HEK293 (cell line): ENCODE measurements at regions not wholly inside any gene's neighbourhood (a gene's known extent, or its start where the extent isn't known, plus 50 kb on each side); places are given as distances from the start of the nearest gene placed in this dataset.

ENCODE experiments used
- CTCF ChIA-PET: fragments of 350-600 bp; formaldehyde crosslinking; extraction: SDS; loops from one replicate; lab custom pipeline; 2021; ENCODE audit warnings: antibody characterized with exemption; lab: Yijun Ruan, JAX
- POLR2A ChIA-PET: fragments of 300-600 bp; formaldehyde crosslinking; extraction: SDS; loops from one replicate; lab custom pipeline; 2020; ENCODE audit warnings: antibody characterized with exemption, inconsistent platforms; lab: Yijun Ruan, JAX
- H3K27ac ChIP-seq: fragments of 200-500 bp; sonication (Bioruptor generic); 2 replicates; pipeline ENCODE4 v1.5.1; 2014; ENCODE audit warnings: low read depth, low read length, control low read depth, inconsistent platforms; ENCODE audit errors: extremely low read depth
- H3K36me3 ChIP-seq, 2 experiments: fragments of 200-500 bp in 1 of 2; sonication (Bioruptor generic) in 1 of 2; 1 replicate in 1 of 2; 2 replicates in 1 of 2; pipeline ENCODE4 v1.5.1; 2014 to 2017; ENCODE audit warnings: inconsistent platforms in 2 of 2, low read length in 2 of 2; ENCODE audit not compliant: control insufficient read depth in 2 of 2, insufficient read depth in 1 of 2
- H3K4me1 ChIP-seq: fragments of 200-500 bp; sonication (Bioruptor generic); 2 replicates; pipeline ENCODE4 v1.5.1; 2014; ENCODE audit warnings: mild to moderate bottlenecking, low read length, inconsistent platforms; ENCODE audit not compliant: control insufficient read depth, insufficient read depth
- H3K4me3 ChIP-seq: 2 replicates; pipeline ENCODE4 v1.5.1; 2011; ENCODE audit warnings: low read depth, mild to moderate bottlenecking, control low read depth, low read length, moderate library complexity
- H3K9me3 ChIP-seq: fragments of 200-500 bp; sonication (Bioruptor generic); 2 replicates; pipeline ENCODE4 v1.5.1; 2014; ENCODE audit warnings: low read depth, low read length, inconsistent platforms; ENCODE audit not compliant: control insufficient read depth, insufficient read depth
- CTCF ChIP-seq: fragments of 450-650 bp; formaldehyde crosslinking; IDR thresholded peaks from 2 replicates; pipeline ENCODE4 v1.5.1; 2016; ENCODE audit warnings: missing biosample characterization, missing genetic modification characterization
- KLF16 ChIP-seq: fragments of 450-650 bp; formaldehyde crosslinking; IDR thresholded peaks from 2 replicates; pipeline ENCODE4 v1.5.1; 2017; ENCODE audit warnings: missing biosample characterization, missing genetic modification characterization
- MZF1 ChIP-seq: fragments of 450-650 bp; formaldehyde crosslinking; IDR thresholded peaks from 2 replicates; pipeline ENCODE4 v1.5.1; 2017; ENCODE audit warnings: missing biosample characterization, missing genetic modification characterization, borderline replicate concordance
- OSR2 ChIP-seq: fragments of 450-650 bp; formaldehyde crosslinking; IDR thresholded peaks from 2 replicates; pipeline ENCODE4 v1.5.1; 2016; ENCODE audit warnings: missing biosample characterization, missing genetic modification characterization
- SETDB1 ChIP-seq: IDR thresholded peaks from one replicate; pipeline ENCODE4 v1.6.1; 2017; ENCODE audit warnings: mild to moderate bottlenecking, low read length, moderate library complexity, mixed read lengths; ENCODE audit not compliant: insufficient read length
- ZBTB17 ChIP-seq: fragments of 450-650 bp; formaldehyde crosslinking; IDR thresholded peaks from 2 replicates; pipeline ENCODE4 v1.5.1; 2016; ENCODE audit warnings: missing biosample characterization, missing genetic modification characterization
- ZBTB44 ChIP-seq: fragments of 450-650 bp; IDR thresholded peaks from 2 replicates; pipeline ENCODE4 v1.5.1; 2018; ENCODE audit warnings: missing biosample characterization, mild to moderate bottlenecking, missing genetic modification characterization
- ZNF16 ChIP-seq: fragments of 450-650 bp; formaldehyde crosslinking; IDR thresholded peaks from 2 replicates; pipeline ENCODE4 v1.5.1; 2016; ENCODE audit warnings: low read depth, missing biosample characterization, missing genetic modification characterization
- ZNF184 ChIP-seq: fragments of 450-650 bp; IDR thresholded peaks from 2 replicates; pipeline ENCODE4 v1.5.1; 2018; ENCODE audit warnings: missing biosample characterization, mild to moderate bottlenecking, missing genetic modification characterization
- ZNF202 ChIP-seq: fragments of 450-650 bp; formaldehyde crosslinking; IDR thresholded peaks from 2 replicates; pipeline ENCODE4 v1.5.1; 2016; ENCODE audit warnings: missing biosample characterization, missing genetic modification characterization, borderline replicate concordance
- ZNF24 ChIP-seq: fragments of 450-650 bp; formaldehyde crosslinking; IDR thresholded peaks from 2 replicates; pipeline ENCODE4 v1.5.1; 2016; ENCODE audit warnings: missing biosample characterization, missing genetic modification characterization
- ZNF26 ChIP-seq: fragments of 450-650 bp; formaldehyde crosslinking; IDR thresholded peaks from 2 replicates; pipeline ENCODE4 v1.5.1; 2016; ENCODE audit warnings: missing biosample characterization, missing genetic modification characterization
- ZNF292 ChIP-seq: fragments of 450-650 bp; formaldehyde crosslinking; IDR thresholded peaks from 2 replicates; pipeline ENCODE4 v1.5.1; 2016; ENCODE audit warnings: low read depth, missing biosample characterization, missing genetic modification characterization, borderline replicate concordance
- ZNF398 ChIP-seq: fragments of 450-650 bp; formaldehyde crosslinking; IDR thresholded peaks from 2 replicates; pipeline ENCODE4 v1.5.1; 2017; ENCODE audit warnings: missing biosample characterization, missing genetic modification characterization
- ZNF510 ChIP-seq: fragments of 450-650 bp; formaldehyde crosslinking; IDR thresholded peaks from 2 replicates; pipeline ENCODE4 v1.5.1; 2018; ENCODE audit warnings: mild to moderate bottlenecking, missing genetic modification characterization, missing biosample characterization; ENCODE audit not compliant: insufficient replicate concordance
- ZNF529 ChIP-seq: fragments of 450-650 bp; formaldehyde crosslinking; IDR thresholded peaks from 2 replicates; pipeline ENCODE4 v1.5.1; 2017; ENCODE audit warnings: missing genetic modification characterization, missing biosample characterization; ENCODE audit not compliant: insufficient replicate concordance
- ZNF623 ChIP-seq: fragments of 450-650 bp; formaldehyde crosslinking; IDR thresholded peaks from 2 replicates; pipeline ENCODE4 v1.5.1; 2016; ENCODE audit warnings: missing biosample characterization, missing genetic modification characterization
- ZNF654 ChIP-seq: fragments of 450-650 bp; formaldehyde crosslinking; IDR thresholded peaks from 2 replicates; pipeline ENCODE4 v1.5.1; 2016; ENCODE audit warnings: low read depth, missing biosample characterization, missing genetic modification characterization
- ZNF658 ChIP-seq: fragments of 450-650 bp; formaldehyde crosslinking; IDR thresholded peaks from 2 replicates; pipeline ENCODE4; 2016; ENCODE audit warnings: missing biosample characterization, missing genetic modification characterization
- TF ChIP-seq, protein P1 (sequence below): fragments of 450-650 bp; formaldehyde crosslinking; IDR thresholded peaks from 2 replicates; pipeline ENCODE4 v1.5.1; 2016; ENCODE audit warnings: missing biosample characterization, missing genetic modification characterization
- TF ChIP-seq, protein P2 (sequence below): fragments of 450-650 bp; formaldehyde crosslinking; IDR thresholded peaks from 2 replicates; pipeline ENCODE4 v1.5.1; 2016; ENCODE audit warnings: missing biosample characterization, missing genetic modification characterization, borderline replicate concordance

DNA sequence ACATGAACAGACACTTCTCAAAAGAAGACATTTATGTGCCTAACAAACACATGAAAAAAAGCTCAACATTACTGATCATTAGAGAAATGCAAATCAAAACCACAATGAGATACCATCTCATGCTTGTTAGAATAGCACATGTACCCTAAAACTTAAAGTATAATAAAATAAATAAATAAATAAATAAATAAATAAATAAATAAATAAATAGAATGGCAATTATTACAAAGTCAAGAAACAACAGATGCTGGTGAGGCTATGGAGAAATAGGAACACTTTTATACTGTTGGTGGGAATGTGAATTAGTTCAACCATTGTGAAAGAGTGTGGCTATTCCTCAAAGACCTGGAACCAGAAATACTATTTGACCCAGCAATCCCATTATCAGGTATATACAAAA lies 970.6 kb downstream of the NR2F1-AS1 start (continued):
- TF ChIP-seq ZNF202 (tag by site-specific recombination), result peak; percentile 83; the same call in 1 of the 2 replicates
- TF ChIP-seq ZNF510, result peak; percentile 87
- peak; percentile 36 for TF ChIP-seq ZNF654 (tag by site-specific recombination)
- peak; percentile 33 for TF ChIP-seq ZNF529 (tag by site-specific recombination)
- TF ChIP-seq ZNF623 (tag by site-specific recombination), result peak; percentile 70

- CTCF ChIA-PET, result no interaction called here
- Histone ChIP-seq H3K36me3 (no peaks in the 10 kb centered on the region), H3K9me3 (no peaks in the 10 kb centered on the region), H3K4me3 (no peak overlapping the region), H3K4me1 (no peaks in the 10 kb centered on the region), H3K27ac (no peak overlapping the region)
- POLR2A ChIA-PET, result no interaction called here
- 0 out of 2 replicates have a peak, but pooled peaks have one; percentile 46 for TF ChIP-seq ZBTB44 (tag by site-specific recombination)
- TF ChIP-seq OSR2, result peak; percentile 29; the same call in 1 of the 2 replicates
- TF ChIP-seq ZBTB17, result peak; percentile 93
- no peak for TF ChIP-seq ZNF292 (tag by site-specific recombination)
Observed at GRCh38 chr5:92605591-92605990, 975.4 kb downstream of the NR2F1-AS1 start.

DNA sequence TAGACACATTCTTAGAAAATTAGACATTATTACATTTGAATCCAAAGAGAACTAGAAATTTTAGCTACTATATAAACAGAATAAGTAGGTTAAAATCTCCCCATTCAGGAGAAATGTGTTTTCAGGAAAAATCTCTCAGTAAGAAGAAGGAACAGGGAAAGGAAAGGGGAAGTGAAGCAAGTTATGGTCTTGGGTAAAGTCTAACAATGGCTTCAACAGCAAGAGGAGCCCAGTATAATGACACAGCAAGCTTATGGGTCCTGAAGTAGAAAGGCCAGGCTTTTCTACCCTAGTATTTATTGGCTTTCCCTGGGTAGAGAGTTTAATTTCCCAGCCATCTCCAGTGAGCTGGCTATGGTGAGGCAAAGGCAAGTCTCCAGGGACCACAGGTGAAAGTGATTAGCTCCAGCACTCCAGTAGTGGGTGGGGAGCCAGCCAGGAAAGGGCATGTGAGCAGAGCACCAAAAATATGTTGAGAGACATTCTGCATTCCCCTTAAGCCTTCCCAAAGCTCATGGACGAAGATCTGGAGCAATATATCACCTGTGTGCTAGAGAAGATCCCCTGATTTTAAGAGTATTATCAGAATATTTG lies 981.7 kb downstream of the NR2F1-AS1 start:
- Histone ChIP-seq H3K9me3 (no peaks in the 10 kb centered on the region), H3K36me3 (no peaks in the 10 kb centered on the region), H3K4me3 (no peak overlapping the region), H3K4me1 (no peaks in the 10 kb centered on the region), H3K27ac (no peak overlapping the region)
- ChIA-PET CTCF (no interaction called here), POLR2A (no interaction called here)
- TF ChIP-seq ZNF26 (no peak), SETDB1 (no peak), ZNF398 (no peak), KLF16 (tag by site-specific recombination) (no peak), ZNF658 (tag by site-specific recombination) (no peak), ZNF16 (tag by site-specific recombination) (no peak), ZNF184 (tag by site-specific recombination) (no peak), CTCF (tag by site-specific recombination) (no peak), MZF1 (tag by site-specific recombination) (no peak), ZNF292 (tag by site-specific recombination) (no peak), ZNF24 (no peak)
- TF ChIP-seq, protein P1, sequence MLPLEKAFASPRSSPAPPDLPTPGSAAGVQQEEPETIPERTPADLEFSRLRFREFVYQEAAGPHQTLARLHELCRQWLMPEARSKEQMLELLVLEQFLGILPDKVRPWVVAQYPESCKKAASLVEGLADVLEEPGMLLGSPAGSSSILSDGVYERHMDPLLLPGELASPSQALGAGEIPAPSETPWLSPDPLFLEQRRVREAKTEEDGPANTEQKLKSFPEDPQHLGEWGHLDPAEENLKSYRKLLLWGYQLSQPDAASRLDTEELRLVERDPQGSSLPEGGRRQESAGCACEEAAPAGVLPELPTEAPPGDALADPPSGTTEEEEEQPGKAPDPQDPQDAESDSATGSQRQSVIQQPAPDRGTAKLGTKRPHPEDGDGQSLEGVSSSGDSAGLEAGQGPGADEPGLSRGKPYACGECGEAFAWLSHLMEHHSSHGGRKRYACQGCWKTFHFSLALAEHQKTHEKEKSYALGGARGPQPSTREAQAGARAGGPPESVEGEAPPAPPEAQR (tag by site-specific recombination), result no peak
- TF ChIP-seq, protein P2, sequence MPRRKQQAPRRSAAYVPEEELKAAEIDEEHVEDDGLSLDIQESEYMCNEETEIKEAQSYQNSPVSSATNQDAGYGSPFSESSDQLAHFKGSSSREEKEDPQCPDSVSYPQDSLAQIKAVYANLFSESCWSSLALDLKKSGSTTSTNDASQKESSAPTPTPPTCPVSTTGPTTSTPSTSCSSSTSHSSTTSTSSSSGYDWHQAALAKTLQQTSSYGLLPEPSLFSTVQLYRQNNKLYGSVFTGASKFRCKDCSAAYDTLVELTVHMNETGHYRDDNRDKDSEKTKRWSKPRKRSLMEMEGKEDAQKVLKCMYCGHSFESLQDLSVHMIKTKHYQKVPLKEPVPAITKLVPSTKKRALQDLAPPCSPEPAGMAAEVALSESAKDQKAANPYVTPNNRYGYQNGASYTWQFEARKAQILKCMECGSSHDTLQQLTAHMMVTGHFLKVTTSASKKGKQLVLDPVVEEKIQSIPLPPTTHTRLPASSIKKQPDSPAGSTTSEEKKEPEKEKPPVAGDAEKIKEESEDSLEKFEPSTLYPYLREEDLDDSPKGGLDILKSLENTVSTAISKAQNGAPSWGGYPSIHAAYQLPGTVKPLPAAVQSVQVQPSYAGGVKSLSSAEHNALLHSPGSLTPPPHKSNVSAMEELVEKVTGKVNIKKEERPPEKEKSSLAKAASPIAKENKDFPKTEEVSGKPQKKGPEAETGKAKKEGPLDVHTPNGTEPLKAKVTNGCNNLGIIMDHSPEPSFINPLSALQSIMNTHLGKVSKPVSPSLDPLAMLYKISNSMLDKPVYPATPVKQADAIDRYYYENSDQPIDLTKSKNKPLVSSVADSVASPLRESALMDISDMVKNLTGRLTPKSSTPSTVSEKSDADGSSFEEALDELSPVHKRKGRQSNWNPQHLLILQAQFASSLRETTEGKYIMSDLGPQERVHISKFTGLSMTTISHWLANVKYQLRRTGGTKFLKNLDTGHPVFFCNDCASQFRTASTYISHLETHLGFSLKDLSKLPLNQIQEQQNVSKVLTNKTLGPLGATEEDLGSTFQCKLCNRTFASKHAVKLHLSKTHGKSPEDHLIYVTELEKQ (tag by site-specific recombination), result no peak
